SK-N-SH (cell line): ENCODE measurements at regions not wholly inside any gene's neighbourhood (a gene's known extent, or its start where the extent isn't known, plus 50 kb on each side); places are given as distances from the start of the nearest gene placed in this dataset.
"Not testable (repeated sequence)": the region's sequence is repeated elsewhere in the genome, so short reads cannot be mapped to it uniquely, and the experiment has no call there.

ENCODE experiments used
- CTCF ChIA-PET: fragments of 300-600, 350-600 bp; formaldehyde crosslinking; extraction: SDS; loops from one replicate; lab custom pipeline; 2021; lab: Yijun Ruan, JAX
- POLR2A ChIA-PET: fragments of 350-600 bp; sonication (Branson Sonifier 250); formaldehyde crosslinking; extraction: SDS; loops from one replicate; lab custom pipeline; 2020; ENCODE audit warnings: antibody characterized with exemption, inconsistent platforms; lab: Yijun Ruan, JAX
- DNase-seq: peaks from one replicate; pipeline ENCODE4 v3.0.0; 2012
- H2AFZ ChIP-seq: fragments of 200-600 bp; sonication (generic); 2 replicates; pipeline ENCODE4 v1.8.1; 2016; ENCODE audit warnings: antibody characterized with exemption, mild to moderate bottlenecking, low read depth
- H3F3A ChIP-seq: fragments of 200-600 bp; sonication (generic); replicated peaks from 2 replicates; pipeline ENCODE3; 2016; ENCODE audit warnings: antibody characterized with exemption, mild to moderate bottlenecking; ENCODE audit not compliant: insufficient read depth
- H3K27ac ChIP-seq, 2 experiments: fragments of 200-500 bp in 1 of 2; fragments of 200-600 bp in 1 of 2; sonication (Bioruptor generic) in 1 of 2; sonication (generic), shearing (Covaris generic) in 1 of 2; 2 replicates each; pipeline versions ENCODE4 v1.5.1 to v1.6.1; 2014 to 2016; ENCODE audit warnings: low read depth in 2 of 2, inconsistent platforms in 1 of 2, low read length in 1 of 2, mild to moderate bottlenecking in 1 of 2, mixed read lengths in 1 of 2
- H3K27me3 ChIP-seq: fragments of 200-600 bp; sonication (generic), shearing (Covaris generic); 2 replicates; pipeline ENCODE4 v1.6.1; 2016; ENCODE audit warnings: mixed run types; ENCODE audit not compliant: insufficient read depth
- H3K36me3 ChIP-seq, 2 experiments: fragments of 200-500 bp in 1 of 2; fragments of 200-600 bp in 1 of 2; sonication (Bioruptor generic) in 1 of 2; sonication (generic) in 1 of 2; replicated peaks in 1 of 2; 2 replicates each; pipeline versions ENCODE3 to v1.5.1; 2014 to 2016; ENCODE audit warnings: low read length in 1 of 2, mild to moderate bottlenecking in 1 of 2; ENCODE audit not compliant: insufficient read depth in 2 of 2, control insufficient read depth in 1 of 2
- H3K4me1 ChIP-seq, 2 experiments: fragments of 200-500 bp in 1 of 2; fragments of 200-600 bp in 1 of 2; sonication (Bioruptor generic) in 1 of 2; sonication (generic), shearing (Covaris generic) in 1 of 2; 2 replicates each; pipeline versions ENCODE4 v1.5.1 to v1.6.1; 2014 to 2016; ENCODE audit warnings: low read depth in 1 of 2, low read length in 1 of 2, mixed run types in 1 of 2; ENCODE audit not compliant: insufficient read depth in 2 of 2, control insufficient read depth in 1 of 2
- H3K4me2 ChIP-seq: fragments of 200-600 bp; sonication (generic), shearing (Covaris generic); 2 replicates; pipeline ENCODE4 v1.6.1; 2017; ENCODE audit warnings: mixed run types
- H3K4me3 ChIP-seq, 2 experiments: fragments of 200-500 bp in 1 of 2; fragments of 200-600 bp in 1 of 2; sonication (Bioruptor generic) in 1 of 2; sonication (generic), shearing (Covaris generic) in 1 of 2; 2 replicates each; pipeline versions ENCODE4 v1.5.1 to v1.8.1; 2014 to 2016; ENCODE audit warnings: low read depth in 2 of 2, inconsistent platforms in 1 of 2, low read length in 1 of 2, mild to moderate bottlenecking in 1 of 2, mixed read lengths in 1 of 2, moderate library complexity in 1 of 2
- H3K79me2 ChIP-seq: fragments of 200-600 bp; sonication (generic); 2 replicates; pipeline ENCODE4 v1.8.1; 2017; ENCODE audit warnings: mild to moderate bottlenecking; ENCODE audit not compliant: insufficient read depth
- H3K9ac ChIP-seq: fragments of 200-600 bp; sonication (generic); 2 replicates; pipeline ENCODE4 v1.6.1; 2017; ENCODE audit warnings: mixed run types
- H3K9me2 ChIP-seq: fragments of 200-600 bp; sonication (generic); 2 replicates; pipeline ENCODE4 v1.6.1; 2017; ENCODE audit warnings: mixed run types
- H3K9me3 ChIP-seq: fragments of 200-600 bp; sonication (generic); 2 replicates; pipeline ENCODE4 v1.6.1; 2017; ENCODE audit warnings: mixed run types, mild to moderate bottlenecking, moderate library complexity
- H4K20me1 ChIP-seq: fragments of 200-600 bp; sonication (generic); 2 replicates; pipeline ENCODE4 v1.6.1; 2017; ENCODE audit warnings: mild to moderate bottlenecking, mixed run types; ENCODE audit not compliant: insufficient read depth
- EP300 ChIP-seq, 2 experiments: IDR thresholded peaks; 2 replicates each; pipeline versions ENCODE4 v1.4.0 to v1.6.1; 2012; ENCODE audit warnings: borderline replicate concordance in 1 of 2, low read depth in 1 of 2, low read length in 1 of 2
- FOSL2 ChIP-seq: IDR thresholded peaks from 2 replicates; pipeline ENCODE4 v1.4.0; 2012; ENCODE audit warnings: low read depth, mild to moderate bottlenecking, moderate library complexity, borderline replicate concordance
- FOXJ3 ChIP-seq: sonication (generic); formaldehyde crosslinking; IDR thresholded peaks from 2 replicates; pipeline ENCODE4 v1.5.1; 2020; ENCODE audit warnings: mild to moderate bottlenecking, missing genetic modification reagents
- FOXM1 ChIP-seq: IDR thresholded peaks from 2 replicates; pipeline ENCODE4 v1.4.0; 2012; ENCODE audit warnings: low read depth, mild to moderate bottlenecking
- GABPA ChIP-seq: IDR thresholded peaks from 2 replicates; pipeline ENCODE4 v1.4.0; 2012; ENCODE audit warnings: low read depth, mild to moderate bottlenecking
- GATA2 ChIP-seq: sonication (generic); formaldehyde crosslinking; IDR thresholded peaks from 2 replicates; pipeline ENCODE4 v1.5.0; 2020; ENCODE audit warnings: mild to moderate bottlenecking, missing genetic modification reagents
- MEF2A ChIP-seq: IDR thresholded peaks from 2 replicates; pipeline ENCODE4 v1.4.0; 2012; ENCODE audit warnings: low read depth, borderline replicate concordance
- RAD21 ChIP-seq: IDR thresholded peaks from 2 replicates; pipeline ENCODE4 v1.6.1; 2012; ENCODE audit warnings: mild to moderate bottlenecking, low read length
- RCOR1 ChIP-seq: fragments of 150-350 bp; IDR thresholded peaks from 2 replicates; pipeline ENCODE4 v1.6.1; 2017; ENCODE audit warnings: antibody characterized with exemption, low read length
- RFX5 ChIP-seq: IDR thresholded peaks from 2 replicates; pipeline ENCODE4 v1.6.1; 2012; ENCODE audit warnings: mild to moderate bottlenecking, improper control_type of control experiment, low read length
- RXRA ChIP-seq: IDR thresholded peaks from 2 replicates; pipeline ENCODE4 v1.4.0; 2012; ENCODE audit warnings: low read depth, mild to moderate bottlenecking, borderline replicate concordance
- SMC3 ChIP-seq: IDR thresholded peaks from 2 replicates; pipeline ENCODE4 v1.6.1; 2012; ENCODE audit warnings: low read depth, low read length, improper control_type of control experiment
- TCF12 ChIP-seq: IDR thresholded peaks from 2 replicates; pipeline ENCODE4 v1.4.0; 2012
- TEAD4 ChIP-seq: IDR thresholded peaks from 2 replicates; pipeline ENCODE4 v1.4.0; 2012; ENCODE audit warnings: mild to moderate bottlenecking, borderline replicate concordance; ENCODE audit not compliant: insufficient read depth
- WGBS: methylation state at CpG from one replicate; pipeline ENCODE4 v1.1.6; 2017; ENCODE audit warnings: low lambda C conversion rate; 5-methylcytosine and 5-hydroxymethylcytosine counted together
- TF ChIP-seq, protein P1 (sequence below): fragments of 150-350 bp; IDR thresholded peaks from 2 replicates; pipeline ENCODE4 v1.6.1; 2017; ENCODE audit warnings: antibody characterized with exemption, low read length, low read depth, borderline replicate concordance
- TF ChIP-seq, protein P2 (sequence below): IDR thresholded peaks from 2 replicates; pipeline ENCODE4 v1.4.0; 2012; ENCODE audit warnings: low read depth, borderline replicate concordance
- TF ChIP-seq, protein P3 (sequence below): IDR thresholded peaks from 2 replicates; pipeline ENCODE4 v1.6.1; 2012; ENCODE audit warnings: mild to moderate bottlenecking, low read depth, low read length, moderate library complexity
- TF ChIP-seq, protein P4 (sequence below): fragments of 150-350 bp; IDR thresholded peaks from 2 replicates; pipeline ENCODE4 v1.6.1; 2016; ENCODE audit warnings: mild to moderate bottlenecking, low read depth, low read length

DNA sequence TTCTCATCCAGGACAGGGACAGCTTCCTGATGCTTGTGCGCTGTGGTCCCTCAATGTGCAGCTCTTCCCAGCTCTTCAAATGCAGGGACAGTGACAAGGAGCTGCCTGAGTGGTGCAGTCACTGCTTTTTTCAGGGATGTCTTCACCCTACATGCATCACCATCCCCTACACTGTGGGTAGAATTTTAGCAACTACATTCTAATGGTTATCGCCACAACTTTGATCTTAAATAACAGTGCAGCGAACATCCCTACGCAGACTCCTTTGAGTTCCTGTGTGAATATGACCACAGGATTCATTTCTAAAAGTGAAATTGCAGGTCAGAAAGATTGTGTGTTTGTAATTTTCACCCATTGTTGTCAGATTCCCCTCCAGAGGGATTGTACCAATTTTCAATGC, 90.9 kb downstream of the GGTLC2 start:
- H3K36me3 ChIP-seq, H3K4me2 ChIP-seq, DNase-seq, H3K27me3 ChIP-seq, H3K4me3 ChIP-seq, H2AFZ ChIP-seq, H3K9me2 ChIP-seq, CTCF ChIA-PET, H3K27ac ChIP-seq, H3K4me1 ChIP-seq, H3K9ac ChIP-seq, H3F3A ChIP-seq, POLR2A ChIA-PET, H4K20me1 ChIP-seq, H3K79me2 ChIP-seq, H3K9me3 ChIP-seq: not testable (repeated sequence)
- 86% methylated on average over 4 of the region's 4 CpGs for WGBS

DNA sequence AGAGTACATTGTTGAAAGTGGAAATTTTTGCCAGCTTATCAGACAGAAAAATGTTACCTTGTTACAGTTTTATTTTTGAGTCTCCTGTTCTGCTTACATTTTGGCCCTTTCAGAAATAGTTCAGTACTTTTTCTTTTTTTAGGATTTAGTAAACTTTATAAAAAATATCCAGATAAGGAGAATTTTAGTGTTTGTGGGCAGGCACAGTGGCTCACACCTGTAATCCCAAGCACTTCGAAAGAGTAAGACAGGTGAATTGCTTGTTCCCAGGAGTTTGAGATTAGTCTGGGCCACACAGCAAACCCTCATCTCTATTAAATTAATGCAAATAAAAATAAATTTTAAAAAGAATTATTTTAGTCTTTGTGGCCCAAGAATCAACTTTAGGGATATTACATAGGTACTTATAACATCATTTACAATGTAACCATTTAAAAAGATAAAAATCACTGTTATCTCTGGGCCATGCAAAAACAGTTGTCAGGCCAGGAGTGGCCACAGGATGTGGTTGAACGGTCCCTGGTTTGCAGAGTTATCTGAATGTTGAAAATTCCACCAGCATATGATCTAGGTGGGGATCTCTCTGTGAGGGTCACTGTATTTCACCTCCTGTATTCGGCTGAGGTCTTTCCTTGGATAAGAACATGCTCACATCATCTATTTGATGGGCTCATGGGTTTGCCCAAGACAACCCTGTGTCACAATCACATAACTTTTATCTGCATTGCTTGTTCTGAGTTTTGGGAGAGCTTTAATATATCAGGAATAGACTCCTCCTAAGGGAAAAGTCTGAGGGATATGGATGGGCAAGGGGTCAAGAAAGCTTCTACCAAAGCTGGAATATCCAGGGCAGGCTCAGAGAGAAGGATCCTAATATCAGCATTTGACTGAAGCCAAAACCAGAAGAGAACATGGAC, 91.5 kb downstream of the GGTLC2 start:
- ChIA-PET POLR2A (no interaction called here), CTCF (interaction anchor here (1.0 to 1.9 kb wide), 3 partner anchors 26 to 272 kb away, joined by 3 to 5 read pairs (median 3); no protein-coding TSS in a partner anchor)
- 17% methylated on average over 3 of the region's 3 CpGs for WGBS
- no peaks in the 10 kb centered on the region for H3K79me2 ChIP-seq
- no peaks in the 10 kb centered on the region for H3K36me3 ChIP-seq
- H3F3A ChIP-seq: no peaks in the 10 kb centered on the region
- H3K27me3 ChIP-seq: no peaks in the 10 kb centered on the region
- no peaks in the 10 kb centered on the region for H3K9me2 ChIP-seq
- H3K4me3 ChIP-seq: no peak overlapping the region
- no peak overlapping the region for H2AFZ ChIP-seq
- no peak overlapping the region for H3K4me2 ChIP-seq
- H3K4me1 ChIP-seq: no peaks in the 10 kb centered on the region; a peak in 1 of 4 replicates
- no peaks in the 10 kb centered on the region for H4K20me1 ChIP-seq
- H3K9ac ChIP-seq: no peak overlapping the region
- DNase-seq: no peak
- no peaks in the 10 kb centered on the region for H3K9me3 ChIP-seq
- no peak overlapping the region for H3K27ac ChIP-seq
- no peak for TF ChIP-seq TCF12
- no peak for TF ChIP-seq FOXJ3 (CRISPR knock-in tag)
- no peak for TF ChIP-seq FOSL2
- TF ChIP-seq GABPA: no peak
- TF ChIP-seq, protein P1, sequence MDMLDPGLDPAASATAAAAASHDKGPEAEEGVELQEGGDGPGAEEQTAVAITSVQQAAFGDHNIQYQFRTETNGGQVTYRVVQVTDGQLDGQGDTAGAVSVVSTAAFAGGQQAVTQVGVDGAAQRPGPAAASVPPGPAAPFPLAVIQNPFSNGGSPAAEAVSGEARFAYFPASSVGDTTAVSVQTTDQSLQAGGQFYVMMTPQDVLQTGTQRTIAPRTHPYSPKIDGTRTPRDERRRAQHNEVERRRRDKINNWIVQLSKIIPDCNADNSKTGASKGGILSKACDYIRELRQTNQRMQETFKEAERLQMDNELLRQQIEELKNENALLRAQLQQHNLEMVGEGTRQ: no peak
- TF ChIP-seq, protein P2, sequence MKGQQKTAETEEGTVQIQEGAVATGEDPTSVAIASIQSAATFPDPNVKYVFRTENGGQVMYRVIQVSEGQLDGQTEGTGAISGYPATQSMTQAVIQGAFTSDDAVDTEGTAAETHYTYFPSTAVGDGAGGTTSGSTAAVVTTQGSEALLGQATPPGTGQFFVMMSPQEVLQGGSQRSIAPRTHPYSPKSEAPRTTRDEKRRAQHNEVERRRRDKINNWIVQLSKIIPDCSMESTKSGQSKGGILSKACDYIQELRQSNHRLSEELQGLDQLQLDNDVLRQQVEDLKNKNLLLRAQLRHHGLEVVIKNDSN: no peak
- TF ChIP-seq GATA2 (CRISPR knock-in tag): no peak
- no peak for TF ChIP-seq RFX5
- TF ChIP-seq SMC3: no peak
- no peak for TF ChIP-seq TEAD4
- TF ChIP-seq, protein P3, sequence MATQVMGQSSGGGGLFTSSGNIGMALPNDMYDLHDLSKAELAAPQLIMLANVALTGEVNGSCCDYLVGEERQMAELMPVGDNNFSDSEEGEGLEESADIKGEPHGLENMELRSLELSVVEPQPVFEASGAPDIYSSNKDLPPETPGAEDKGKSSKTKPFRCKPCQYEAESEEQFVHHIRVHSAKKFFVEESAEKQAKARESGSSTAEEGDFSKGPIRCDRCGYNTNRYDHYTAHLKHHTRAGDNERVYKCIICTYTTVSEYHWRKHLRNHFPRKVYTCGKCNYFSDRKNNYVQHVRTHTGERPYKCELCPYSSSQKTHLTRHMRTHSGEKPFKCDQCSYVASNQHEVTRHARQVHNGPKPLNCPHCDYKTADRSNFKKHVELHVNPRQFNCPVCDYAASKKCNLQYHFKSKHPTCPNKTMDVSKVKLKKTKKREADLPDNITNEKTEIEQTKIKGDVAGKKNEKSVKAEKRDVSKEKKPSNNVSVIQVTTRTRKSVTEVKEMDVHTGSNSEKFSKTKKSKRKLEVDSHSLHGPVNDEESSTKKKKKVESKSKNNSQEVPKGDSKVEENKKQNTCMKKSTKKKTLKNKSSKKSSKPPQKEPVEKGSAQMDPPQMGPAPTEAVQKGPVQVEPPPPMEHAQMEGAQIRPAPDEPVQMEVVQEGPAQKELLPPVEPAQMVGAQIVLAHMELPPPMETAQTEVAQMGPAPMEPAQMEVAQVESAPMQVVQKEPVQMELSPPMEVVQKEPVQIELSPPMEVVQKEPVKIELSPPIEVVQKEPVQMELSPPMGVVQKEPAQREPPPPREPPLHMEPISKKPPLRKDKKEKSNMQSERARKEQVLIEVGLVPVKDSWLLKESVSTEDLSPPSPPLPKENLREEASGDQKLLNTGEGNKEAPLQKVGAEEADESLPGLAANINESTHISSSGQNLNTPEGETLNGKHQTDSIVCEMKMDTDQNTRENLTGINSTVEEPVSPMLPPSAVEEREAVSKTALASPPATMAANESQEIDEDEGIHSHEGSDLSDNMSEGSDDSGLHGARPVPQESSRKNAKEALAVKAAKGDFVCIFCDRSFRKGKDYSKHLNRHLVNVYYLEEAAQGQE: no peak
- no peak for TF ChIP-seq RXRA
- no peak for TF ChIP-seq RAD21
- TF ChIP-seq MEF2A: no peak
- TF ChIP-seq FOXM1: no peak
- TF ChIP-seq RCOR1: no peak
- no peak for TF ChIP-seq EP300 (IDR thresholded peaks at IDR 0.05; ENCODE audit: borderline replicate concordance in 1 of 2, low read depth in 1 of 2, low read length in 1 of 2)
- TF ChIP-seq, protein P4, sequence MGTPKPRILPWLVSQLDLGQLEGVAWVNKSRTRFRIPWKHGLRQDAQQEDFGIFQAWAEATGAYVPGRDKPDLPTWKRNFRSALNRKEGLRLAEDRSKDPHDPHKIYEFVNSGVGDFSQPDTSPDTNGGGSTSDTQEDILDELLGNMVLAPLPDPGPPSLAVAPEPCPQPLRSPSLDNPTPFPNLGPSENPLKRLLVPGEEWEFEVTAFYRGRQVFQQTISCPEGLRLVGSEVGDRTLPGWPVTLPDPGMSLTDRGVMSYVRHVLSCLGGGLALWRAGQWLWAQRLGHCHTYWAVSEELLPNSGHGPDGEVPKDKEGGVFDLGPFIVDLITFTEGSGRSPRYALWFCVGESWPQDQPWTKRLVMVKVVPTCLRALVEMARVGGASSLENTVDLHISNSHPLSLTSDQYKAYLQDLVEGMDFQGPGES: no peak
